Tibial artery (tissue), 4 donors: ENCODE measurements at regions not wholly inside any gene's neighbourhood (a gene's known extent, or its start where the extent isn't known, plus 50 kb on each side); places are given as distances from the start of the nearest gene placed in this dataset.

Source experiments
- DNase-seq, 2 donors: peaks; one replicate each; pipeline ENCODE4 v3.0.0-alpha.2; 2019
- H3K27ac ChIP-seq, 2 donors: fragments of 200-600 bp; sonication (generic) in 1 of 2; 1 replicate in 1 of 2; 2 replicates in 1 of 2; pipeline ENCODE4 v1.5.1; 2018 to 2019; ENCODE audit warnings: mild to moderate bottlenecking in 1 of 2
- H3K27me3 ChIP-seq, 2 donors: fragments of 200-600 bp; sonication (generic) in 1 of 2; one replicate each; pipeline versions ENCODE4 v1.5.1 to v1.6.0; 2016 to 2019
- H3K36me3 ChIP-seq, 3 donors: fragments of 200-600 bp; sonication (generic) in 2 of 3; one replicate each; pipeline ENCODE4 v1.5.1; 2016 to 2019; ENCODE audit warnings: mild to moderate bottlenecking in 2 of 3
- H3K4me1 ChIP-seq, 4 donors: fragments of 200-600 bp; sonication (generic) in 2 of 4; 1 replicate in 3 of 4; 2 replicates in 1 of 4; pipeline ENCODE4 v1.5.1; 2016 to 2019
- H3K4me3 ChIP-seq, 2 donors: fragments of 200-600 bp; sonication (generic) in 1 of 2; 1 replicate in 1 of 2; 2 replicates in 1 of 2; pipeline ENCODE4 v1.5.1; 2018 to 2019; ENCODE audit warnings: mild to moderate bottlenecking in 2 of 2
- H3K9me3 ChIP-seq, 3 donors: fragments of 200-600 bp; sonication (generic) in 1 of 3; one replicate each; pipeline ENCODE4 v1.5.1; 2016 to 2019
- intact Hi-C: fragments of 100-400 bp; cut with DNase I; formaldehyde crosslinking; loops from one replicate; pipeline ENCODE4 v1.15.0; 2023; ENCODE audit warnings: low total_unique reads
- TF ChIP-seq, protein P1 (sequence below), 2 experiments: fragments of 200-600 bp in 1 of 2; fragments of 450-650 bp in 1 of 2; IDR thresholded peaks; one replicate each; pipeline ENCODE4 v1.5.1; 2017 to 2019; ENCODE audit warnings: antibody characterized with exemption in 2 of 2, mild to moderate bottlenecking in 1 of 2, moderate library complexity in 1 of 2

GRCh38 chr1:72483846-72484357, 201.6 kb upstream of the NEGR1 start:
- intact Hi-C loops: no loop called here
- Histone ChIP-seq H3K27ac (no peak overlapping the region), H3K4me1 (no peaks in the 10 kb centered on the region), H3K4me3 (no peak overlapping the region), H3K27me3 (no peaks in the 10 kb centered on the region), H3K36me3 (no peaks in the 10 kb centered on the region), H3K9me3 (no peaks in the 10 kb centered on the region)
- TF ChIP-seq, protein P1, sequence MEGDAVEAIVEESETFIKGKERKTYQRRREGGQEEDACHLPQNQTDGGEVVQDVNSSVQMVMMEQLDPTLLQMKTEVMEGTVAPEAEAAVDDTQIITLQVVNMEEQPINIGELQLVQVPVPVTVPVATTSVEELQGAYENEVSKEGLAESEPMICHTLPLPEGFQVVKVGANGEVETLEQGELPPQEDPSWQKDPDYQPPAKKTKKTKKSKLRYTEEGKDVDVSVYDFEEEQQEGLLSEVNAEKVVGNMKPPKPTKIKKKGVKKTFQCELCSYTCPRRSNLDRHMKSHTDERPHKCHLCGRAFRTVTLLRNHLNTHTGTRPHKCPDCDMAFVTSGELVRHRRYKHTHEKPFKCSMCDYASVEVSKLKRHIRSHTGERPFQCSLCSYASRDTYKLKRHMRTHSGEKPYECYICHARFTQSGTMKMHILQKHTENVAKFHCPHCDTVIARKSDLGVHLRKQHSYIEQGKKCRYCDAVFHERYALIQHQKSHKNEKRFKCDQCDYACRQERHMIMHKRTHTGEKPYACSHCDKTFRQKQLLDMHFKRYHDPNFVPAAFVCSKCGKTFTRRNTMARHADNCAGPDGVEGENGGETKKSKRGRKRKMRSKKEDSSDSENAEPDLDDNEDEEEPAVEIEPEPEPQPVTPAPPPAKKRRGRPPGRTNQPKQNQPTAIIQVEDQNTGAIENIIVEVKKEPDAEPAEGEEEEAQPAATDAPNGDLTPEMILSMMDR (IDR thresholded peaks at IDR 0.05): no peak
- DNase-seq: no peak

- intact Hi-C loops: no loop called here
Observed at GRCh38 chr1:72482736-72483413, 200.5 kb upstream of the NEGR1 start.

GRCh38 chr1:72481420-72481970, 199.2 kb upstream of the NEGR1 start:
- DNase-seq: no peak
- Histone ChIP-seq H3K4me1 (no peaks in the 10 kb centered on the region), H3K9me3 (no peaks in the 10 kb centered on the region), H3K4me3 (no peak overlapping the region), H3K27ac (no peak overlapping the region), H3K36me3 (no peaks in the 10 kb centered on the region), H3K27me3 (no peaks in the 10 kb centered on the region)
- TF ChIP-seq, protein P1 (IDR thresholded peaks at IDR 0.05): no peak
- intact Hi-C loops: no loop called here

More at GRCh38 chr1:72482736-72483413, 200.5 kb upstream of the NEGR1 start:
- Histone ChIP-seq H3K9me3 (no peaks in the 10 kb centered on the region), H3K4me1 (no peaks in the 10 kb centered on the region), H3K27ac (no peak overlapping the region), H3K36me3 (no peaks in the 10 kb centered on the region), H3K27me3 (no peaks in the 10 kb centered on the region), H3K4me3 (no peak overlapping the region)
- no peak for DNase-seq
- TF ChIP-seq, protein P1 (IDR thresholded peaks at IDR 0.05): no peak

DNA sequence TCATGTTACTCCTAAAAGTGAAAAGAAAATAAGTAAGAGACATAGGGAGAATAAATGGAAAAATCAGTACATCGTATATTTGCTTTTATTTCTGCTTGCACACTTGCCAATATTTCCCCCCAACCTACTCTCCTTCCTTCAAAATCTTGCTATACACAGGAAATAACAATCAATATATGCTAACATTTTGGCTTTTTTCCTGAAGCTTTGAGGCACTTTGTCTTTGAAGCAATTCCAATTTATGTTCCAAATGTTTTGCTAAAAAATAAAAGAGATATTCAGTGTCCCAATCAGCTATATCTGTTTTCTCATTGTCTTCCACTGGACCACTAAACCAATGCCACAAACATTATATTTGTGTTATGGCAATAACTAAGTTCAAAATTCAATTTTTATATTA, 184.0 kb upstream of the NEGR1 start:
- intact Hi-C loops: no loop called here
- no peak for DNase-seq
- no peaks in the 10 kb centered on the region for H3K4me1 ChIP-seq
- no peaks in the 10 kb centered on the region for H3K36me3 ChIP-seq
- no peaks in the 10 kb centered on the region for H3K27me3 ChIP-seq
- H3K27ac ChIP-seq: no peak overlapping the region
- no peak overlapping the region for H3K4me3 ChIP-seq
- H3K9me3 ChIP-seq: no peaks in the 10 kb centered on the region
- TF ChIP-seq, protein P1 (IDR thresholded peaks at IDR 0.05): no peak

- no peak for DNase-seq
- no peak overlapping the region for H3K4me3 ChIP-seq
- H3K4me1 ChIP-seq: no peaks in the 10 kb centered on the region
- no peaks in the 10 kb centered on the region for H3K27me3 ChIP-seq
- TF ChIP-seq, protein P1 (IDR thresholded peaks at IDR 0.05): no peak
- H3K27ac ChIP-seq: no peak overlapping the region
- intact Hi-C loops: no loop called here
- no peaks in the 10 kb centered on the region for H3K9me3 ChIP-seq
- H3K36me3 ChIP-seq: no peaks in the 10 kb centered on the region
Observed at GRCh38 chr1:72462186-72462905, 180.0 kb upstream of the NEGR1 start.
